A673 (cell line): ENCODE measurements at regions not wholly inside any gene's neighbourhood (a gene's known extent, or its start where the extent isn't known, plus 50 kb on each side); places are given as distances from the start of the nearest gene placed in this dataset.

ENCODE experiments used
- BruUV-seq: library from RNA; stranded (reverse); fragments of 400-500 nt; replicated peaks from 2 replicates; lab custom pipeline; 2021; lab: Mats Ljungman, UMichigan
- CTCF ChIA-PET: fragments of 300-600 bp; sonication (Branson Sonifier 250); formaldehyde crosslinking; loops from one replicate; lab custom pipeline; 2022; ENCODE audit warnings: antibody characterized with exemption; lab: Charles Lee
- POLR2A ChIA-PET: fragments of 300-600 bp; sonication (Branson Sonifier 250); formaldehyde crosslinking; loops from one replicate; lab custom pipeline; 2022; ENCODE audit warnings: antibody characterized with exemption; ENCODE audit not compliant: low non-redundant PET; lab: Charles Lee
- DNase-seq: peaks from one replicate; pipeline ENCODE4 v3.0.0-alpha.2; 2015; ENCODE audit warnings: low spot score
- H3K27ac ChIP-seq: fragments of 200-600 bp; sonication (generic); 2 replicates; pipeline ENCODE4 v1.5.1; 2016; ENCODE audit warnings: mixed run types, low read depth, mild to moderate bottlenecking, mixed read lengths, antibody characterized with exemption, low read length; ENCODE audit not compliant: poor library complexity, severe bottlenecking
- H3K27me3 ChIP-seq: fragments of 200-600 bp; sonication (generic); replicated peaks from 2 replicates; pipeline ENCODE4 v1.6.1; 2017; ENCODE audit warnings: mixed run types, low read depth, mild to moderate bottlenecking, mixed read lengths, antibody characterized with exemption, low read length; ENCODE audit not compliant: insufficient read depth, poor library complexity
- H3K36me3 ChIP-seq: fragments of 200-600 bp; sonication (generic); 2 replicates; pipeline ENCODE4 v1.6.1; 2016; ENCODE audit warnings: mixed run types, mild to moderate bottlenecking, mixed read lengths, antibody characterized with exemption, low read length; ENCODE audit not compliant: insufficient read depth, poor library complexity, severe bottlenecking
- H3K4me1 ChIP-seq: fragments of 200-600 bp; sonication (generic); 2 replicates; pipeline ENCODE4 v1.6.1; 2017; ENCODE audit warnings: mixed run types, mild to moderate bottlenecking, mixed read lengths, antibody characterized with exemption, low read length; ENCODE audit not compliant: insufficient read depth, poor library complexity, severe bottlenecking
- H3K4me3 ChIP-seq: fragments of 200-600 bp; sonication (generic); 2 replicates; pipeline ENCODE4 v1.5.1; 2016; ENCODE audit warnings: low read depth, mixed run types, mild to moderate bottlenecking, mixed read lengths, low read length; ENCODE audit not compliant: poor library complexity, severe bottlenecking
- H3K9me3 ChIP-seq: fragments of 200-600 bp; sonication (generic); 2 replicates; pipeline ENCODE4 v1.6.1; 2016; ENCODE audit warnings: mixed run types, low read depth, mild to moderate bottlenecking, mixed read lengths, antibody characterized with exemption, low read length; ENCODE audit not compliant: poor library complexity, severe bottlenecking
- EZH2 ChIP-seq: fragments of 200-600 bp; sonication (generic); IDR thresholded peaks from 2 replicates; pipeline ENCODE4 v1.6.1; 2017; ENCODE audit warnings: borderline replicate concordance, low read depth, mild to moderate bottlenecking, mixed read lengths, antibody characterized with exemption, low read length; ENCODE audit not compliant: poor library complexity, severe bottlenecking
- intact Hi-C: fragments of 100-400 bp; cut with micrococcal nuclease; formaldehyde crosslinking; loops from one replicate; pipeline ENCODE4 v1.10.0; 2022; ENCODE audit not compliant: unreplicated experiment
- TF ChIP-seq, protein P1 (sequence below): fragments of 300-800, 200-600 bp; sonication (generic); conservative IDR thresholded peaks from 2 replicates; pipeline ENCODE4 v1.5.1; 2017; ENCODE audit warnings: low read depth, mild to moderate bottlenecking, antibody characterized with exemption, low read length, moderate library complexity, mixed read lengths

DNA sequence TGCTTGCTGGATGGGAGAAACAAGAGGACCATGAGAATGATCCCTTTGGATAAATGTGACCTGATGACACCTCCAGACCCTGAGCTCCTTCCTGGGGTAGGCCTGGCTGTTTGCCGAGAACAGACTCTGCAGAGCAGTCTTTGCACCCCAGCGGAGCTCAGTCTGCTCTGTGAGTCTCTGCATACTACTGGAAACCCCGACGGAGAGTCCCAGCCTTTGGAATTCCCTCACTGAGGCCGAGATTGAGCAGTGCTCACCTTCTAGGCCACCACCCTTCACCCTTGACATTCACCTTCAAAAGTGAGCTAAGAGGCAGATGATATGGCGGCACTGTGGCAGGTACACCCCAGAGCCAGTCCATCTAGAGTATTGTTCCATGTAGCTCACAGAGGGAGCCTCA, 172.2 kb upstream of the CDH13 start:
- DNase-seq: no peak
- CTCF ChIA-PET: no interaction called here

DNA sequence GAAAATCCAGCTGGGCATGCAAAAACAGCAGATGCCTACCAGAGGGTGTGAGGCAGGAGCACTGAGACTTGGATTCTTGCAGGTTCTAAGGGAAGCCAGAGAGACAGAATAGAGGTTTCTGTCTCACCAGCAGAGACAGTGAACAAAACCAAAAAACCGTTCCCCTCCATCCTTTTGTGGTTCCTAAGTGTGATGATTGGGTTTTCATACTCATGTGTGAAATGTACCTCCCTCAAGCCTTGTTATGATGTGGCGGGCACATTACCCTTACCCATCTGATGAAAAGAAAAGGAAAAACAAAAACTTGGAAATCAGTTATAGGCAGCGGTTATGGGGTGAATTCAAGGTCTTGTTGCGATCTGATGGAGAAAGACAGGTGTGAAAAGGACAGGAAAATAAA, 172.6 kb upstream of the CDH13 start:
- Histone ChIP-seq H3K4me3 (no peak overlapping the region), H3K36me3 (no peaks in the 10 kb centered on the region), H3K9me3 (no peaks in the 10 kb centered on the region), H3K27ac (no peak overlapping the region), H3K27me3 (no peaks in the 10 kb centered on the region), H3K4me1 (no peaks in the 10 kb centered on the region)
- intact Hi-C loops: no loop called here
- DNase-seq: no peak
- CTCF ChIA-PET: no interaction called here
- POLR2A ChIA-PET: no interaction called here
- TF ChIP-seq, protein P1, sequence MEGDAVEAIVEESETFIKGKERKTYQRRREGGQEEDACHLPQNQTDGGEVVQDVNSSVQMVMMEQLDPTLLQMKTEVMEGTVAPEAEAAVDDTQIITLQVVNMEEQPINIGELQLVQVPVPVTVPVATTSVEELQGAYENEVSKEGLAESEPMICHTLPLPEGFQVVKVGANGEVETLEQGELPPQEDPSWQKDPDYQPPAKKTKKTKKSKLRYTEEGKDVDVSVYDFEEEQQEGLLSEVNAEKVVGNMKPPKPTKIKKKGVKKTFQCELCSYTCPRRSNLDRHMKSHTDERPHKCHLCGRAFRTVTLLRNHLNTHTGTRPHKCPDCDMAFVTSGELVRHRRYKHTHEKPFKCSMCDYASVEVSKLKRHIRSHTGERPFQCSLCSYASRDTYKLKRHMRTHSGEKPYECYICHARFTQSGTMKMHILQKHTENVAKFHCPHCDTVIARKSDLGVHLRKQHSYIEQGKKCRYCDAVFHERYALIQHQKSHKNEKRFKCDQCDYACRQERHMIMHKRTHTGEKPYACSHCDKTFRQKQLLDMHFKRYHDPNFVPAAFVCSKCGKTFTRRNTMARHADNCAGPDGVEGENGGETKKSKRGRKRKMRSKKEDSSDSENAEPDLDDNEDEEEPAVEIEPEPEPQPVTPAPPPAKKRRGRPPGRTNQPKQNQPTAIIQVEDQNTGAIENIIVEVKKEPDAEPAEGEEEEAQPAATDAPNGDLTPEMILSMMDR: no peak
- TF ChIP-seq EZH2: no peak
- BruUV-seq: no TSS peak

More for the DNA sequence above, 172.2 kb upstream of the CDH13 start:
- POLR2A ChIA-PET: no interaction called here
- TF ChIP-seq, protein P1: no peak
- no peak for TF ChIP-seq EZH2
- Histone ChIP-seq H3K36me3 (no peaks in the 10 kb centered on the region), H3K27ac (no peak overlapping the region), H3K4me1 (no peaks in the 10 kb centered on the region), H3K4me3 (no peak overlapping the region), H3K9me3 (no peaks in the 10 kb centered on the region), H3K27me3 (no peaks in the 10 kb centered on the region)
- BruUV-seq: no TSS peak
- intact Hi-C loops: no loop called here

DNA sequence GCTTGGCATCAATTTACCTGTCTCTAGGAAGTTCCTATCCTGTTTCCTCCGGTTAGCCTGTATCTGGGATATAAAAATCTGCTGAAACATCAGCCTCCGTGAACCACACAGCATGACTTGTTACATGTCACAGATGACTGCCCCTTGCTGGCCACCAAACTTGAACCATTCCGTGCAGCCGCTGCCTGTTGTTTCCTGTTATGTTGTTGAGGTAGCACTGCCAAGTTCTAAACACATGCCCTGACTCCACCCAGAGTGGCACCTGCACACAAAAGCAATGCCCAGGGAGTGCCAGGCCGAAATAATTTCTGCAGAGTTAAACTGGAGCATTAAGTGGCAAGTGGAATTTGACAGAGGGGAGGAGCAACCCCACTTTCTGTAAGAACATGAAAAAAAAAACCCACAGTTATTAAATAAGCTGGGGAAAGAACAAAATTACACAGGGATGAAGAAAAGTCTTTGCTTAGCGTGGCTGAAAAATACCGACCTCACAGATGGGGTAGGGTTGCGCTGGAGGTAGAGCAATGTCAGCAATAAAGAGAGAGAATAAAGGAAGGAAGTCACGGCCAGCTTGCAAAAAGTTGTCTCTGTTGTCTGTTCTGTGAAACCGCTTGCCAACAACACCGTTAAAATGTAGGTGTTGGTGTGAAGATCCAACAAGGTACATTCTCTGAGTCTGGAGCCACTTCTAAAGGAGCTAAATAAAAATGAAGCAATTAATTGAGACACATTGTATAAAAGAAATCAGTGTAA, 174.6 kb upstream of the CDH13 start:
- no peak for TF ChIP-seq EZH2
- TF ChIP-seq, protein P1: no peak
- Histone ChIP-seq H3K27me3 (no peaks in the 10 kb centered on the region), H3K9me3 (no peaks in the 10 kb centered on the region), H3K27ac (no peak overlapping the region), H3K4me1 (no peaks in the 10 kb centered on the region), H3K4me3 (no peak overlapping the region), H3K36me3 (no peaks in the 10 kb centered on the region)
- intact Hi-C loops: no loop called here
- no TSS peak for BruUV-seq
- ChIA-PET CTCF (interaction anchor here (0.6 kb wide), 1 partner anchor 249 kb away, joined by 3 read pairs; no protein-coding TSS in a partner anchor), POLR2A (no interaction called here)
- DNase-seq: no peak
